Amygdala (tissue), 56 donors: ENCODE measurements at regions not wholly inside any gene's neighbourhood (a gene's known extent, or its start where the extent isn't known, plus 50 kb on each side); places are given as distances from the start of the nearest gene placed in this dataset.
"Not testable (repeated sequence)": the region's sequence is repeated elsewhere in the genome, so short reads cannot be mapped to it uniquely, and the experiment has no call there.

Experiments used
- DNase-seq, 56 donors: peaks; one replicate each; lab custom pipeline; 2025; lab: John Stamatoyannopoulos, UW

- no peak for DNase-seq
Observed at GRCh38 chr6:19892260-19892659, 55.1 kb downstream of the ID4 start.

GRCh38 chr6:19895866-19896692 is 58.9 kb downstream of the ID4 start:
- DNase-seq: peak in 1 of 56 donors; percentile 0

- DNase-seq: peak in 3 of 56 donors; percentile 2 to 8 (median 2)
Observed at GRCh38 chr6:19896693-19897010, 59.5 kb downstream of the ID4 start.

GRCh38 chr6:19898141-19898740 is 61.1 kb downstream of the ID4 start:
- no peak for DNase-seq

- no peak for DNase-seq
Observed at GRCh38 chr6:19902201-19902600, 65.0 kb downstream of the ID4 start.

- DNase-seq: not testable (repeated sequence)
Observed at GRCh38 chr6:19904408-19904807, 67.2 kb downstream of the ID4 start.

GRCh38 chr6:19905584-19905983 is 68.4 kb downstream of the ID4 start:
- no peak for DNase-seq

GRCh38 chr6:19906171-19906570 is 69.0 kb downstream of the ID4 start:
- no peak for DNase-seq

GRCh38 chr6:19911223-19911622 is 74.1 kb downstream of the ID4 start:
- no peak for DNase-seq

GRCh38 chr6:19918436-19918835 is 81.3 kb downstream of the ID4 start:
- no peak for DNase-seq

GRCh38 chr6:19921786-19922185 is 84.6 kb downstream of the ID4 start:
- DNase-seq: no peak

- no peak for DNase-seq
Observed at GRCh38 chr6:19925533-19925932, 88.4 kb downstream of the ID4 start.

GRCh38 chr6:19928461-19928860 is 91.3 kb downstream of the ID4 start:
- no peak for DNase-seq

- no peak for DNase-seq
Observed at GRCh38 chr6:19929312-19929711, 92.1 kb downstream of the ID4 start.

- DNase-seq: no peak
Observed at GRCh38 chr6:19934996-19935591, 97.9 kb downstream of the ID4 start.

- not testable (repeated sequence) for DNase-seq
Observed at GRCh38 chr6:19939321-19939720, 102.2 kb downstream of the ID4 start.

- DNase-seq: not testable (repeated sequence)
Observed at GRCh38 chr6:19939926-19940325, 102.8 kb downstream of the ID4 start.

GRCh38 chr6:19943042-19943441 is 105.9 kb downstream of the ID4 start:
- DNase-seq: no peak

- DNase-seq: no peak
Observed at GRCh38 chr6:19945843-19946358, 108.7 kb downstream of the ID4 start.

GRCh38 chr6:19949155-19949554 is 112.0 kb downstream of the ID4 start:
- DNase-seq: no peak

GRCh38 chr6:19964115-19964514 is 126.9 kb downstream of the ID4 start:
- no peak for DNase-seq

GRCh38 chr6:19968201-19968600 is 131.0 kb downstream of the ID4 start:
- no peak for DNase-seq
